ENCODE measurements at regions not wholly inside any gene's neighbourhood (a gene's known extent, or its start where the extent isn't known, plus 50 kb on each side); places are given as distances from the start of the nearest gene placed in this dataset.

GRCh38 chr1:76003946-76004345 lies 70.6 kb upstream of the ST6GALNAC3 start:
- DNase-seq (ENCODE audit: low spot score) (no peak), ATAC-seq (ENCODE audit: insufficient number of reproducible peaks, low FRiP score, low read depth) (no peak)

GRCh38 chr1:76005765-76006164 lies 68.8 kb upstream of the ST6GALNAC3 start:
- H3K4me1 ChIP-seq (ENCODE audit: control insufficient read depth in 1 of 2, low read depth in 2 of 2), result no peaks in the 10 kb centered on the region
- H3K9me3 ChIP-seq, result no peaks in the 10 kb centered on the region
- H3K36me3 ChIP-seq, result no peaks in the 10 kb centered on the region
- H3K4me3 ChIP-seq, result no peak overlapping the region
- no peaks in the 10 kb centered on the region for H3K27me3 ChIP-seq (replicated peaks; ENCODE audit: insufficient read depth)
- ATAC-seq (ENCODE audit: insufficient number of reproducible peaks, low FRiP score, low read depth), result no peak
- no peak for TF ChIP-seq CTCF (IDR thresholded peaks at IDR 0.05)
- no peak for DNase-seq (ENCODE audit: low spot score)
- H3K27ac ChIP-seq, result no peak overlapping the region

More at GRCh38 chr1:76003946-76004345, 70.6 kb upstream of the ST6GALNAC3 start:
- Histone ChIP-seq H3K9me3 (no peaks in the 10 kb centered on the region), H3K36me3 (no peaks in the 10 kb centered on the region), H3K27me3 (replicated peaks; ENCODE audit: insufficient read depth) (no peaks in the 10 kb centered on the region), H3K27ac (no peak overlapping the region), H3K4me1 (ENCODE audit: control insufficient read depth in 1 of 2, low read depth in 2 of 2) (no peaks in the 10 kb centered on the region), H3K4me3 (no peak overlapping the region)
- no peak for TF ChIP-seq CTCF (IDR thresholded peaks at IDR 0.05)

- ATAC-seq (ENCODE audit: insufficient number of reproducible peaks, low FRiP score, low read depth) (no peak), DNase-seq (ENCODE audit: low spot score) (no peak)
- no peak for TF ChIP-seq CTCF (IDR thresholded peaks at IDR 0.05)
- Histone ChIP-seq H3K27ac (no peak overlapping the region), H3K9me3 (no peaks in the 10 kb centered on the region), H3K4me3 (no peak overlapping the region), H3K27me3 (replicated peaks; ENCODE audit: insufficient read depth) (no peaks in the 10 kb centered on the region), H3K4me1 (ENCODE audit: control insufficient read depth in 1 of 2, low read depth in 2 of 2) (no peaks in the 10 kb centered on the region), H3K36me3 (no peaks in the 10 kb centered on the region)
These were observed 68.3 kb upstream of the ST6GALNAC3 start for GRCh38 chr1:76006234-76006633.

- no peak for TF ChIP-seq CTCF (IDR thresholded peaks at IDR 0.05)
- H3K4me3 ChIP-seq, result no peak overlapping the region
- no peak overlapping the region for H3K27ac ChIP-seq
- H3K4me1 ChIP-seq (ENCODE audit: control insufficient read depth in 1 of 2, low read depth in 2 of 2), result no peaks in the 10 kb centered on the region
- DNase-seq (ENCODE audit: low spot score) (no peak), ATAC-seq (ENCODE audit: insufficient number of reproducible peaks, low FRiP score, low read depth) (no peak)
- no peaks in the 10 kb centered on the region for H3K36me3 ChIP-seq
- no peaks in the 10 kb centered on the region for H3K27me3 ChIP-seq (replicated peaks; ENCODE audit: insufficient read depth)
- H3K9me3 ChIP-seq, result no peaks in the 10 kb centered on the region
These were observed 63.7 kb upstream of the ST6GALNAC3 start for GRCh38 chr1:76010802-76011201.

GRCh38 chr1:76012341-76013205 lies 62.0 kb upstream of the ST6GALNAC3 start:
- Histone ChIP-seq H3K27me3 (replicated peaks; ENCODE audit: insufficient read depth) (no peaks in the 10 kb centered on the region), H3K4me3 (no peak overlapping the region), H3K27ac (no peak overlapping the region), H3K36me3 (no peaks in the 10 kb centered on the region), H3K9me3 (no peaks in the 10 kb centered on the region), H3K4me1 (ENCODE audit: control insufficient read depth in 1 of 2, low read depth in 2 of 2) (no peaks in the 10 kb centered on the region)
- DNase-seq (ENCODE audit: low spot score) (no peak), ATAC-seq (ENCODE audit: insufficient number of reproducible peaks, low FRiP score, low read depth) (no peak)
- no peak for TF ChIP-seq CTCF (IDR thresholded peaks at IDR 0.05)

Measured in thoracic aorta (tissue), 2 donors.